BJ (cell line): ENCODE measurements at regions not wholly inside any gene's neighbourhood (a gene's known extent, or its start where the extent isn't known, plus 50 kb on each side); places are given as distances from the start of the nearest gene placed in this dataset.

ENCODE experiments used
- CTCF ChIA-PET: fragments of 350-600 bp; formaldehyde crosslinking; extraction: SDS; loops from one replicate; lab custom pipeline; 2021; ENCODE audit warnings: antibody characterized with exemption, inconsistent platforms; lab: Yijun Ruan, JAX
- POLR2A ChIA-PET: fragments of 300-600 bp; sonication (Branson Sonifier 250); formaldehyde crosslinking; extraction: SDS; loops from one replicate; lab custom pipeline; 2021; ENCODE audit warnings: antibody characterized with exemption; lab: Charles Lee
- DNase-seq: peaks from one replicate; pipeline ENCODE4 v3.0.0-alpha.2; 2011; ENCODE audit warnings: low read depth
- H3K27me3 ChIP-seq: 2 replicates; pipeline ENCODE4 v1.6.0; 2011; ENCODE audit warnings: low read length; ENCODE audit not compliant: control insufficient read depth, insufficient read depth
- H3K36me3 ChIP-seq: 2 replicates; pipeline ENCODE4 v1.5.1; 2011; ENCODE audit warnings: low read length; ENCODE audit not compliant: control insufficient read depth, insufficient read depth
- H3K4me3 ChIP-seq: 2 replicates; pipeline ENCODE4 v1.5.1; 2011; ENCODE audit warnings: low read depth, mild to moderate bottlenecking, control low read depth, low read length
- TF ChIP-seq, protein P1 (sequence below): IDR thresholded peaks from 2 replicates; pipeline ENCODE4 v1.5.1; 2011; ENCODE audit warnings: low read depth, mild to moderate bottlenecking, control low read depth, inconsistent platforms, low read length, moderate library complexity; ENCODE audit not compliant: insufficient read depth

- Histone ChIP-seq H3K27me3 (no peaks in the 10 kb centered on the region), H3K4me3 (no peak overlapping the region), H3K36me3 (no peaks in the 10 kb centered on the region)
- ChIA-PET POLR2A (no interaction called here), CTCF (interaction anchor here (1.0 to 1.2 kb wide), 2 partner anchors 10 to 21 kb away, joined by 3 read pairs; no protein-coding TSS in a partner anchor)
- TF ChIP-seq, protein P1, sequence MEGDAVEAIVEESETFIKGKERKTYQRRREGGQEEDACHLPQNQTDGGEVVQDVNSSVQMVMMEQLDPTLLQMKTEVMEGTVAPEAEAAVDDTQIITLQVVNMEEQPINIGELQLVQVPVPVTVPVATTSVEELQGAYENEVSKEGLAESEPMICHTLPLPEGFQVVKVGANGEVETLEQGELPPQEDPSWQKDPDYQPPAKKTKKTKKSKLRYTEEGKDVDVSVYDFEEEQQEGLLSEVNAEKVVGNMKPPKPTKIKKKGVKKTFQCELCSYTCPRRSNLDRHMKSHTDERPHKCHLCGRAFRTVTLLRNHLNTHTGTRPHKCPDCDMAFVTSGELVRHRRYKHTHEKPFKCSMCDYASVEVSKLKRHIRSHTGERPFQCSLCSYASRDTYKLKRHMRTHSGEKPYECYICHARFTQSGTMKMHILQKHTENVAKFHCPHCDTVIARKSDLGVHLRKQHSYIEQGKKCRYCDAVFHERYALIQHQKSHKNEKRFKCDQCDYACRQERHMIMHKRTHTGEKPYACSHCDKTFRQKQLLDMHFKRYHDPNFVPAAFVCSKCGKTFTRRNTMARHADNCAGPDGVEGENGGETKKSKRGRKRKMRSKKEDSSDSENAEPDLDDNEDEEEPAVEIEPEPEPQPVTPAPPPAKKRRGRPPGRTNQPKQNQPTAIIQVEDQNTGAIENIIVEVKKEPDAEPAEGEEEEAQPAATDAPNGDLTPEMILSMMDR: no peak
- no peak for DNase-seq
These were observed 203.8 kb upstream of the DAB1 start for GRCh38 chr1:57627612-57628011.

GRCh38 chr1:57623791-57624538, 200.1 kb upstream of the DAB1 start:
- no peak overlapping the region for H3K4me3 ChIP-seq
- CTCF ChIA-PET: no interaction called here
- no peaks in the 10 kb centered on the region for H3K36me3 ChIP-seq

GRCh38 chr1:57623039-57623790, 199.4 kb upstream of the DAB1 start:
- Histone ChIP-seq H3K27me3 (no peaks in the 10 kb centered on the region), H3K4me3 (no peak overlapping the region), H3K36me3 (no peaks in the 10 kb centered on the region)
- DNase-seq: no peak
- ChIA-PET POLR2A (no interaction called here), CTCF (no interaction called here)
- TF ChIP-seq, protein P1: no peak

More at GRCh38 chr1:57623791-57624538, 200.1 kb upstream of the DAB1 start:
- DNase-seq: no peak
- H3K27me3 ChIP-seq: no peaks in the 10 kb centered on the region
- TF ChIP-seq, protein P1: no peak
- POLR2A ChIA-PET: no interaction called here

GRCh38 chr1:57621776-57622175, 197.9 kb upstream of the DAB1 start:
- H3K36me3 ChIP-seq: no peaks in the 10 kb centered on the region
- TF ChIP-seq, protein P1: no peak
- no peak for DNase-seq
- no peak overlapping the region for H3K4me3 ChIP-seq
- H3K27me3 ChIP-seq: no peaks in the 10 kb centered on the region
- ChIA-PET POLR2A (no interaction called here), CTCF (interaction anchor here (0.9 kb wide), 1 partner anchor 201 kb away, joined by 3 read pairs; no protein-coding TSS in a partner anchor)

- POLR2A ChIA-PET: no interaction called here
- Histone ChIP-seq H3K27me3 (no peaks in the 10 kb centered on the region), H3K36me3 (no peaks in the 10 kb centered on the region), H3K4me3 (no peak overlapping the region)
- CTCF ChIA-PET: no interaction called here
- no peak for DNase-seq
- TF ChIP-seq, protein P1: no peak
These were observed 196.7 kb upstream of the DAB1 start for GRCh38 chr1:57620605-57621004.
